ENCODE measurements at regions not wholly inside any gene's neighbourhood (a gene's known extent, or its start where the extent isn't known, plus 50 kb on each side); places are given as distances from the start of the nearest gene placed in this dataset.

- peaks cover 2% of the 10 kb centered on the region for H3K9me3 Mint-ChIP-seq (ENCODE audit: insufficient read depth)
- Histone ChIP-seq H3K9me3 (ENCODE audit: control extremely low read depth in 1 of 3, control insufficient read depth in 2 of 3, insufficient read depth in 1 of 3, low read length in 2 of 3) (peaks cover 0 to 11% (median 3%) of the 10 kb centered on the region in 3 donors), H3K9ac (ENCODE audit: low read length) (no peak overlapping the region), H3K4me2 (replicated peaks; ENCODE audit: low read depth, low read length, poor library complexity, severe bottlenecking) (no peak overlapping the region), H4K20me1 (ENCODE audit: control insufficient read depth, insufficient read depth, low read length, poor library complexity, severe bottlenecking) (no peaks in the 10 kb centered on the region), H3K27ac (ENCODE audit: low read length in 2 of 2) (no peak overlapping the region), H3K36me3 (replicated peaks in 1 of 2; ENCODE audit: control extremely low read depth in 1 of 2, control insufficient read depth in 1 of 2, extremely low read depth in 1 of 2, insufficient read depth in 2 of 2, low read length in 1 of 2) (no peaks in the 10 kb centered on the region), H3K27me3 (replicated peaks in 1 of 4; ENCODE audit: control extremely low read depth in 1 of 4, control insufficient read depth in 3 of 4, insufficient read depth in 4 of 4, low read length in 3 of 4) (no peaks in the 10 kb centered on the region), H3K79me2 (ENCODE audit: control insufficient read depth, insufficient read depth, low read length) (no peaks in the 10 kb centered on the region), H3K4me1 (ENCODE audit: control insufficient read depth in 2 of 2, insufficient read depth in 2 of 2, low read length in 2 of 2) (no peaks in the 10 kb centered on the region), H2AFZ (ENCODE audit: insufficient read depth, low read depth, low read length, poor library complexity, severe bottlenecking) (no peak overlapping the region), H3K4me3 (ENCODE audit: control extremely low read depth in 1 of 5, extremely low read depth in 1 of 5, insufficient read depth in 1 of 5, low read depth in 2 of 5, low read length in 4 of 5) (no peak overlapping the region)
- H3K27ac Mint-ChIP-seq = no peak overlapping the region
- DNase-seq (no peak), ATAC-seq (ENCODE audit: low read depth) (no peak)
- POLR2A ChIA-PET = no interaction called here
- TF ChIP-seq EZH2 (IDR thresholded peaks at IDR 0.05; ENCODE audit: borderline replicate concordance, insufficient read depth, low read depth, low read length, poor library complexity, severe bottlenecking) (no peak), CTCF (IDR thresholded peaks at IDR 0.05) (no peak)
- intact Hi-C loops (cut with micrococcal nuclease) = no loop called here
- H3K4me1 Mint-ChIP-seq = no peaks in the 10 kb centered on the region
- no peak overlapping the region for H3K4me3 Mint-ChIP-seq
- no CpG with 5 or more reads among the region's 3 CpGs for WGBS (ENCODE audit: insufficient coverage)
- no peaks in the 10 kb centered on the region for H3K27me3 Mint-ChIP-seq
- CTCF ChIA-PET = no interaction called here
Measured at GRCh38 chr5:104650313-104651055, 1087.9 kb upstream of the NUDT12 start.

GRCh38 chr5:104646416-104646815, 1083.8 kb upstream of the NUDT12 start:
- no peak overlapping the region for H3K4me2 ChIP-seq (replicated peaks; ENCODE audit: low read depth, low read length, poor library complexity, severe bottlenecking)
- H3K4me1 Mint-ChIP-seq = no peaks in the 10 kb centered on the region
- CTCF ChIA-PET = no interaction called here
- no peaks in the 10 kb centered on the region for H3K9me3 Mint-ChIP-seq (ENCODE audit: insufficient read depth)
- no peaks in the 10 kb centered on the region for H4K20me1 ChIP-seq (ENCODE audit: control insufficient read depth, insufficient read depth, low read length, poor library complexity, severe bottlenecking)
- no peak overlapping the region for H3K4me3 Mint-ChIP-seq
- no peaks in the 10 kb centered on the region for H3K27me3 ChIP-seq (replicated peaks in 1 of 4; ENCODE audit: control extremely low read depth in 1 of 4, control insufficient read depth in 3 of 4, insufficient read depth in 4 of 4, low read length in 3 of 4)
- POLR2A ChIA-PET = no interaction called here
- no peak overlapping the region for H3K9ac ChIP-seq (ENCODE audit: low read length)
- no peaks in the 10 kb centered on the region for H3K79me2 ChIP-seq (ENCODE audit: control insufficient read depth, insufficient read depth, low read length)
- H3K27ac Mint-ChIP-seq = no peak overlapping the region
- H3K27ac ChIP-seq (ENCODE audit: low read length in 2 of 2) = no peak overlapping the region
- ATAC-seq (ENCODE audit: low read depth) = no peak
- no peak overlapping the region for H3K4me3 ChIP-seq (ENCODE audit: control extremely low read depth in 1 of 5, extremely low read depth in 1 of 5, insufficient read depth in 1 of 5, low read depth in 2 of 5, low read length in 4 of 5)
- no peaks in the 10 kb centered on the region for H3K9me3 ChIP-seq (ENCODE audit: control extremely low read depth in 1 of 3, control insufficient read depth in 2 of 3, insufficient read depth in 1 of 3, low read length in 2 of 3)
- H2AFZ ChIP-seq (ENCODE audit: insufficient read depth, low read depth, low read length, poor library complexity, severe bottlenecking) = no peak overlapping the region
- WGBS (ENCODE audit: insufficient coverage) = no CpG with 5 or more reads among the region's 3 CpGs
- H3K36me3 ChIP-seq (replicated peaks in 1 of 2; ENCODE audit: control extremely low read depth in 1 of 2, control insufficient read depth in 1 of 2, extremely low read depth in 1 of 2, insufficient read depth in 2 of 2, low read length in 1 of 2) = no peaks in the 10 kb centered on the region
- H3K4me1 ChIP-seq (ENCODE audit: control insufficient read depth in 2 of 2, insufficient read depth in 2 of 2, low read length in 2 of 2) = no peaks in the 10 kb centered on the region
- TF ChIP-seq CTCF (IDR thresholded peaks at IDR 0.05) (no peak), EZH2 (IDR thresholded peaks at IDR 0.05; ENCODE audit: borderline replicate concordance, insufficient read depth, low read depth, low read length, poor library complexity, severe bottlenecking) (no peak)
- no peak for DNase-seq
- intact Hi-C loops (cut with micrococcal nuclease) = no loop called here
- H3K27me3 Mint-ChIP-seq = no peaks in the 10 kb centered on the region
